ENCODE measurements at regions not wholly inside any gene's neighbourhood (a gene's known extent, or its start where the extent isn't known, plus 50 kb on each side); places are given as distances from the start of the nearest gene placed in this dataset.

- H3K4me3 ChIP-seq (ENCODE audit: control insufficient read depth, low read depth, low read length), result no peak overlapping the region
- no peak for TF ChIP-seq CTCF (conservative IDR thresholded peaks at IDR 0.05; ENCODE audit: control insufficient read depth, insufficient read depth, low read depth, low read length)
- no peak for DNase-seq (ENCODE audit: low read depth)
Measured at GRCh38 chr7:131061158-131061557, 266.5 kb upstream of the MKLN1 start.

GRCh38 chr7:131061818-131062217, 265.9 kb upstream of the MKLN1 start:
- no peak for TF ChIP-seq CTCF (conservative IDR thresholded peaks at IDR 0.05; ENCODE audit: control insufficient read depth, insufficient read depth, low read depth, low read length)
- no peak for DNase-seq (ENCODE audit: low read depth)
- H3K4me3 ChIP-seq (ENCODE audit: control insufficient read depth, low read depth, low read length), result no peak overlapping the region

GRCh38 chr7:131066635-131067034, 261.0 kb upstream of the MKLN1 start:
- TF ChIP-seq CTCF (conservative IDR thresholded peaks at IDR 0.05; ENCODE audit: control insufficient read depth, insufficient read depth, low read depth, low read length), result no peak
- DNase-seq (ENCODE audit: low read depth), result peak; percentile 42

GRCh38 chr7:131067220-131067619, 260.5 kb upstream of the MKLN1 start:
- H3K4me3 ChIP-seq (ENCODE audit: control insufficient read depth, low read depth, low read length), result no peak overlapping the region
- peak; percentile 19 for DNase-seq (ENCODE audit: low read depth)
- TF ChIP-seq CTCF (conservative IDR thresholded peaks at IDR 0.05; ENCODE audit: control insufficient read depth, insufficient read depth, low read depth, low read length), result no peak

More at GRCh38 chr7:131066635-131067034, 261.0 kb upstream of the MKLN1 start:
- H3K4me3 ChIP-seq (ENCODE audit: control insufficient read depth, low read depth, low read length), result no peak overlapping the region

- H3K4me3 ChIP-seq (ENCODE audit: control insufficient read depth, low read depth, low read length), result no peak overlapping the region
- DNase-seq (ENCODE audit: low read depth), result peak; percentile 50
- peak; percentile 49 for TF ChIP-seq CTCF (conservative IDR thresholded peaks at IDR 0.05; ENCODE audit: control insufficient read depth, insufficient read depth, low read depth, low read length)
Measured at GRCh38 chr7:131068604-131069021, 259.1 kb upstream of the MKLN1 start.

GRCh38 chr7:131071786-131072504, 255.7 kb upstream of the MKLN1 start:
- peak; percentile 94 for DNase-seq (ENCODE audit: low read depth)
- H3K4me3 ChIP-seq (ENCODE audit: control insufficient read depth, low read depth, low read length), result peak overlapping the region; percentile 31
- TF ChIP-seq CTCF (conservative IDR thresholded peaks at IDR 0.05; ENCODE audit: control insufficient read depth, insufficient read depth, low read depth, low read length), result peak; percentile 24

Data from fibroblast of mammary gland (primary cell).